HG02610 (cell line): ENCODE measurements at regions not wholly inside any gene's neighbourhood (a gene's known extent, or its start where the extent isn't known, plus 50 kb on each side); places are given as distances from the start of the nearest gene placed in this dataset.

ENCODE experiments used
- ATAC-seq: cut with Tn5 transposase; IDR thresholded peaks from one replicate; pipeline ENCODE4 v1.9.1; 2021; ENCODE audit warnings: mild to moderate bottlenecking, moderate library complexity; ENCODE audit not compliant: unreplicated experiment

- no peak for ATAC-seq
Observed at GRCh38 chr10:94180576-94180975, 182.2 kb downstream of the NOC3L start.

GRCh38 chr10:94183666-94184264 lies 179.0 kb downstream of the NOC3L start:
- ATAC-seq: no peak

GRCh38 chr10:94186722-94187121 lies 176.0 kb downstream of the NOC3L start:
- no peak for ATAC-seq

- ATAC-seq: no peak
Observed at GRCh38 chr10:94192333-94192732, 170.4 kb downstream of the NOC3L start.

GRCh38 chr10:94192974-94193373 lies 169.8 kb downstream of the NOC3L start:
- ATAC-seq: no peak

- no peak for ATAC-seq
Observed at GRCh38 chr10:94193466-94193924, 169.2 kb downstream of the NOC3L start.

- ATAC-seq: no peak
Observed at GRCh38 chr10:94194256-94194655, 168.5 kb downstream of the NOC3L start.

- ATAC-seq: no peak
Observed at GRCh38 chr10:94197241-94197640, 165.5 kb downstream of the NOC3L start.

GRCh38 chr10:94198324-94198723 lies 164.4 kb downstream of the NOC3L start:
- ATAC-seq: no peak

GRCh38 chr10:94199565-94199964 lies 163.2 kb downstream of the NOC3L start:
- no peak for ATAC-seq

GRCh38 chr10:94200146-94200837 lies 162.4 kb downstream of the NOC3L start:
- no peak for ATAC-seq

- no peak for ATAC-seq
Observed at GRCh38 chr10:94205396-94205831, 157.3 kb downstream of the NOC3L start.

GRCh38 chr10:94206176-94206575 lies 156.6 kb downstream of the NOC3L start:
- no peak for ATAC-seq

GRCh38 chr10:94208315-94208714 lies 154.4 kb downstream of the NOC3L start:
- ATAC-seq: no peak

GRCh38 chr10:94210440-94211168 lies 152.1 kb downstream of the NOC3L start:
- no peak for ATAC-seq

GRCh38 chr10:94211169-94211510 lies 151.6 kb downstream of the NOC3L start:
- ATAC-seq: no peak

GRCh38 chr10:94213001-94213530 lies 149.7 kb downstream of the NOC3L start:
- no peak for ATAC-seq

GRCh38 chr10:94213980-94214379 lies 148.8 kb downstream of the NOC3L start:
- no peak for ATAC-seq

- no peak for ATAC-seq
Observed at GRCh38 chr10:94214481-94214893, 148.3 kb downstream of the NOC3L start.

- ATAC-seq: no peak
Observed at GRCh38 chr10:94216201-94216600, 146.5 kb downstream of the NOC3L start.

GRCh38 chr10:94217411-94217810 lies 145.3 kb downstream of the NOC3L start:
- no peak for ATAC-seq
